Smooth muscle cell (in vitro differentiated cells): ENCODE measurements at regions not wholly inside any gene's neighbourhood (a gene's known extent, or its start where the extent isn't known, plus 50 kb on each side); places are given as distances from the start of the nearest gene placed in this dataset.

ENCODE experiments used
- DNase-seq: peaks from one replicate; lab custom pipeline; 2025; ENCODE audit not compliant: unreplicated experiment; lab: John Stamatoyannopoulos, UW
- H2AFZ ChIP-seq: fragments of 200-600 bp; sonication (generic); 2 replicates; pipeline ENCODE4 v1.6.0; 2016; ENCODE audit warnings: antibody characterized with exemption, low read depth, mild to moderate bottlenecking
- H3F3A ChIP-seq: fragments of 200-600 bp; sonication (generic); 2 replicates; pipeline ENCODE4 v1.6.0; 2017; ENCODE audit warnings: antibody characterized with exemption, low read depth
- H3K27ac ChIP-seq: fragments of 200-600 bp; sonication (generic); 2 replicates; pipeline ENCODE4 v1.5.1; 2016; ENCODE audit warnings: low read depth, mild to moderate bottlenecking
- H3K27me3 ChIP-seq: fragments of 200-600 bp; sonication (generic); 2 replicates; pipeline ENCODE4 v1.6.1; 2016; ENCODE audit warnings: low read depth, mild to moderate bottlenecking
- H3K36me3 ChIP-seq: fragments of 200-600 bp; sonication (generic); 2 replicates; pipeline ENCODE4 v1.5.1; 2016; ENCODE audit warnings: low read depth
- H3K4me1 ChIP-seq: fragments of 200-600 bp; sonication (generic); 2 replicates; pipeline ENCODE4 v1.5.1; 2016; ENCODE audit warnings: low read depth
- H3K4me2 ChIP-seq: fragments of 200-600 bp; sonication (generic); 2 replicates; pipeline ENCODE4 v1.6.0; 2016; ENCODE audit warnings: mild to moderate bottlenecking
- H3K4me3 ChIP-seq: fragments of 200-600 bp; sonication (generic); 2 replicates; pipeline ENCODE4 v1.5.1; 2016; ENCODE audit warnings: mild to moderate bottlenecking
- H3K79me2 ChIP-seq: fragments of 200-600 bp; sonication (generic); 2 replicates; pipeline ENCODE4 v1.6.0; 2016; ENCODE audit warnings: low read depth, mild to moderate bottlenecking
- H3K9ac ChIP-seq: fragments of 200-600 bp; sonication (generic); 2 replicates; pipeline ENCODE4 v1.6.0; 2016; ENCODE audit warnings: low read depth
- H3K9me3 ChIP-seq: fragments of 200-600 bp; sonication (generic); replicated peaks from 2 replicates; pipeline ENCODE4 v1.5.1; 2016; ENCODE audit warnings: low read depth
- H4K20me1 ChIP-seq: fragments of 200-600 bp; sonication (generic); 2 replicates; pipeline ENCODE4 v1.6.0; 2016; ENCODE audit warnings: low read depth
- WGBS: methylation state at CpG from one replicate; pipeline ENCODE4 v1.1.7; 2016; ENCODE audit warnings: low lambda C conversion rate; 5-methylcytosine and 5-hydroxymethylcytosine counted together
- TF ChIP-seq, protein P1 (sequence below): fragments of 200-600 bp; sonication (generic); IDR thresholded peaks from 2 replicates; pipeline ENCODE4 v1.5.1; 2017; ENCODE audit warnings: borderline replicate concordance, mild to moderate bottlenecking, antibody characterized with exemption; ENCODE audit not compliant: insufficient read depth, poor library complexity, severe bottlenecking

DNA sequence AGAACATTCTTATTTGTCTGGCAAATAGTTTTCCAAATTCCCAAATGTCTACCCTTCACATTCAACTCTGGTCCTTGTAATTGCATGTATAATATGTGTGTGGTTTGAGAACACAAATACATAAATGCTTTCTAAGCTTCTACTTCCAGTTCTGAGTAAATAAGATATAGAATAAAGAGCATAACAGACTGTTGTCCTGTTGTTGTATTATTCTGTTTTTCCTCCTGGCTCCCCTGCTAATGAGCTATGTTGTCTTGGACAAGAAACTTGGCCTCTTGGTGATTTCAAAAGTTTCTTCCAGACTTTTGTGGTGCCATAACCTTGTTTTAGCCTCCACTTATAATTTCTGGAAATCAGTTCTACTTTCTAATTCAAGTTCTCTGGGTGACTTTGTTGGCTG is 75.3 kb upstream of the USP38 start:
- Histone ChIP-seq H2AFZ (no peak overlapping the region), H3K4me3 (no peak overlapping the region), H3K4me1 (no peaks in the 10 kb centered on the region), H3K4me2 (no peak overlapping the region), H3K27ac (no peak overlapping the region), H3K27me3 (no peaks in the 10 kb centered on the region), H3K9me3 (no peaks in the 10 kb centered on the region), H3K36me3 (no peaks in the 10 kb centered on the region), H3F3A (no peaks in the 10 kb centered on the region), H3K79me2 (no peaks in the 10 kb centered on the region), H4K20me1 (no peaks in the 10 kb centered on the region), H3K9ac (no peak overlapping the region)
- TF ChIP-seq, protein P1, sequence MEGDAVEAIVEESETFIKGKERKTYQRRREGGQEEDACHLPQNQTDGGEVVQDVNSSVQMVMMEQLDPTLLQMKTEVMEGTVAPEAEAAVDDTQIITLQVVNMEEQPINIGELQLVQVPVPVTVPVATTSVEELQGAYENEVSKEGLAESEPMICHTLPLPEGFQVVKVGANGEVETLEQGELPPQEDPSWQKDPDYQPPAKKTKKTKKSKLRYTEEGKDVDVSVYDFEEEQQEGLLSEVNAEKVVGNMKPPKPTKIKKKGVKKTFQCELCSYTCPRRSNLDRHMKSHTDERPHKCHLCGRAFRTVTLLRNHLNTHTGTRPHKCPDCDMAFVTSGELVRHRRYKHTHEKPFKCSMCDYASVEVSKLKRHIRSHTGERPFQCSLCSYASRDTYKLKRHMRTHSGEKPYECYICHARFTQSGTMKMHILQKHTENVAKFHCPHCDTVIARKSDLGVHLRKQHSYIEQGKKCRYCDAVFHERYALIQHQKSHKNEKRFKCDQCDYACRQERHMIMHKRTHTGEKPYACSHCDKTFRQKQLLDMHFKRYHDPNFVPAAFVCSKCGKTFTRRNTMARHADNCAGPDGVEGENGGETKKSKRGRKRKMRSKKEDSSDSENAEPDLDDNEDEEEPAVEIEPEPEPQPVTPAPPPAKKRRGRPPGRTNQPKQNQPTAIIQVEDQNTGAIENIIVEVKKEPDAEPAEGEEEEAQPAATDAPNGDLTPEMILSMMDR: no peak
- no peak for DNase-seq

DNA sequence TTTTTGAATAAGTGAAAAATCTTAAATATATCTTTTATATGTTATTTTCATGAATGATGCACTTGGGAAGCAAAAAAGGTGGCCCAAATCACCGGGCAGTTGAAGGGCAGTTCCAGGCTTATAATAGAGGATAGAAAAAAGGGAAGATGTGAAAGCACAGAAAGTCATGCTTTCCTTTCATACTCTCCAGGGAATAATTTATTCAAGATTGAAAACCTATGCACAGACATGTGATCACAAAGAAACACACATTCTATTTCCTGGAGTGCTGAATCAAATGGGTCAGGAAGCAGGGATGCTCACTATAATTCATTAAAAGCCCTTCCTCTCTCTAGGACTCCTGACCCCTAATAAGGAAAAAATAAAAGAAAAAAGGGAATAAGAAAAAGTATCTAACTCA is 66.1 kb upstream of the USP38 start:
- no peaks in the 10 kb centered on the region for H3K36me3 ChIP-seq
- 100% methylated on average over 1 of the region's 1 CpG for WGBS
- no peaks in the 10 kb centered on the region for H3K9me3 ChIP-seq
- no peak overlapping the region for H3K9ac ChIP-seq
- no peaks in the 10 kb centered on the region for H4K20me1 ChIP-seq
- no peaks in the 10 kb centered on the region for H3F3A ChIP-seq
- no peak overlapping the region for H3K27ac ChIP-seq
- DNase-seq: no peak
- H3K79me2 ChIP-seq: no peaks in the 10 kb centered on the region
- H3K27me3 ChIP-seq: no peaks in the 10 kb centered on the region
- H3K4me1 ChIP-seq: no peaks in the 10 kb centered on the region
- H2AFZ ChIP-seq: no peak overlapping the region
- H3K4me2 ChIP-seq: no peak overlapping the region
- no peak overlapping the region for H3K4me3 ChIP-seq
- TF ChIP-seq, protein P1: no peak

DNA sequence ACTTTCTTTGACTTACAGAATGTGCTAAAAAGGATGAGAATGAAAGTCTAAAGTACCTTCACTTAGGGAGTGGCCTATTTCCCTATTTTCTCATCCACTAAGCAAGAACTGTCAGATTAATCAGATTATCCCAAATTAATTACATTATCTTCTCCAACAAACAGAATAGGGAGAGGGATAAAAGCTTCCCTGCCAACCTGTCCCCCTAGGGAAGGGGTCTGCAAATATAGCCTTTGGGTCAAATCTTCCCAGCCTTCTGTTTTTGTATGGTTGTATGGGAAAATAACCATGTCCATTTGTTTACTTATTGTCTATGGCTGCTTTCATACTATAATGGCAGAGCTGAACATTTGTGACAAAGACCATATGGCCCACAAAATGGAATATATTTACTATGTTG is 57.1 kb upstream of the USP38 start:
- no peaks in the 10 kb centered on the region for H3K79me2 ChIP-seq
- H3K4me2 ChIP-seq: no peak overlapping the region
- H3K27ac ChIP-seq: no peak overlapping the region
- no peak for DNase-seq
- TF ChIP-seq, protein P1: no peak
- no peaks in the 10 kb centered on the region for H3K36me3 ChIP-seq
- H4K20me1 ChIP-seq: no peaks in the 10 kb centered on the region
- no peak overlapping the region for H3K4me3 ChIP-seq
- no peaks in the 10 kb centered on the region for H3K4me1 ChIP-seq
- H3K27me3 ChIP-seq: no peaks in the 10 kb centered on the region
- H3K9ac ChIP-seq: no peak overlapping the region
- no peaks in the 10 kb centered on the region for H3F3A ChIP-seq
- no peak overlapping the region for H2AFZ ChIP-seq
- no peaks in the 10 kb centered on the region for H3K9me3 ChIP-seq

DNA sequence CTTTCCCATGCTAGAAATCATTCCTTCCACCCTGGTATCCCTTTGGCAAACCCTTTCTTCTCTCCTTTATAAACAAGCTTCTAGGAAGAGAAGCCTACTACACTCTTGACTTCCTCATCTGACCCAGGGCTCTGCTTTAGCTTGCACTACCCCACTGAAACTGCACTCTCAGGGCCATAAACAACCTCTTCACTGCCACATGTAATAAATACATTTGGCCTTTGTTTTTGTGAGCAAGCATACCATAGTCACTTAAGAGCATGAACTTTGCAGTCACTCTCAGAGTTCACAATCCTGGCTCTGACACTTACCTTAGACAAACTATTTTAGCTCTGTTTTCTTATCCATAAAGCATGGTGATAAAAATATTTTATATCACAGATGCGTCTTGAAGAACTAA is 50.7 kb upstream of the USP38 start:
- no peaks in the 10 kb centered on the region for H3F3A ChIP-seq
- H3K4me3 ChIP-seq: no peak overlapping the region
- H3K79me2 ChIP-seq: no peaks in the 10 kb centered on the region
- no peaks in the 10 kb centered on the region for H3K4me1 ChIP-seq
- WGBS: 45% methylated on average over 1 of the region's 1 CpG
- H2AFZ ChIP-seq: no peak overlapping the region
- H3K27me3 ChIP-seq: no peaks in the 10 kb centered on the region
- H3K9ac ChIP-seq: no peak overlapping the region
- H4K20me1 ChIP-seq: no peaks in the 10 kb centered on the region
- no peaks in the 10 kb centered on the region for H3K36me3 ChIP-seq
- no peak for DNase-seq
- TF ChIP-seq, protein P1: no peak
- H3K9me3 ChIP-seq: no peaks in the 10 kb centered on the region
- no peak overlapping the region for H3K27ac ChIP-seq
- no peak overlapping the region for H3K4me2 ChIP-seq
